Activated CD8-positive, alpha-beta T cell treated with anti-CD3 and anti-CD28 coated beads for 36 hours (primary cell): ENCODE measurements at regions not wholly inside any gene's neighbourhood (a gene's known extent, or its start where the extent isn't known, plus 50 kb on each side); places are given as distances from the start of the nearest gene placed in this dataset.

Experiments
- ATAC-seq: fragments of 200-7000 bp; cut with Tn5 transposase; one replicate; pipeline ENCODE4 v1.10.0; 2021; ENCODE audit warnings: mild to moderate bottlenecking, moderate library complexity
- CTCF ChIA-PET: fragments of 350-600 bp; sonication (Branson Sonifier 250); formaldehyde crosslinking; loops from one replicate; lab custom pipeline; 2021; ENCODE audit warnings: antibody characterized with exemption; lab: Charles Lee
- POLR2A ChIA-PET: fragments of 350-600 bp; sonication (Branson Sonifier 250); formaldehyde crosslinking; loops from one replicate; lab custom pipeline; 2021; ENCODE audit warnings: antibody characterized with exemption; lab: Charles Lee
- DNase-seq: peaks from one replicate; pipeline ENCODE4 v3.0.0-alpha.2; 2020
- H3K27ac Mint-ChIP-seq: one replicate; pipeline ENCODE4 v1.8.0; 2021; ENCODE audit warnings: mild to moderate bottlenecking, mixed read lengths
- H3K27me3 Mint-ChIP-seq: one replicate; pipeline ENCODE4 v1.8.0; 2021; ENCODE audit warnings: mixed read lengths
- H3K36me3 Mint-ChIP-seq: one replicate; pipeline ENCODE4 v1.8.0; 2021; ENCODE audit warnings: low read depth, mixed read lengths
- H3K4me1 Mint-ChIP-seq: one replicate; pipeline ENCODE4 v1.8.0; 2021; ENCODE audit warnings: low read depth, mixed read lengths
- H3K4me3 Mint-ChIP-seq: one replicate; pipeline ENCODE4 v1.8.0; 2021; ENCODE audit warnings: mild to moderate bottlenecking, moderate library complexity, mixed read lengths
- H3K9me3 Mint-ChIP-seq: one replicate; pipeline ENCODE4 v1.8.0; 2021; ENCODE audit warnings: mixed read lengths
- intact Hi-C: fragments of 100-400 bp; cut with micrococcal nuclease; formaldehyde crosslinking; loops from one replicate; pipeline ENCODE4 v1.10.0; 2022
- TF ChIP-seq, protein P1 (sequence below): fragments of 200-600 bp; IDR thresholded peaks from one replicate; pipeline ENCODE4 v1.8.0; 2022; ENCODE audit warnings: antibody characterized with exemption, mild to moderate bottlenecking

- TF ChIP-seq, protein P1, sequence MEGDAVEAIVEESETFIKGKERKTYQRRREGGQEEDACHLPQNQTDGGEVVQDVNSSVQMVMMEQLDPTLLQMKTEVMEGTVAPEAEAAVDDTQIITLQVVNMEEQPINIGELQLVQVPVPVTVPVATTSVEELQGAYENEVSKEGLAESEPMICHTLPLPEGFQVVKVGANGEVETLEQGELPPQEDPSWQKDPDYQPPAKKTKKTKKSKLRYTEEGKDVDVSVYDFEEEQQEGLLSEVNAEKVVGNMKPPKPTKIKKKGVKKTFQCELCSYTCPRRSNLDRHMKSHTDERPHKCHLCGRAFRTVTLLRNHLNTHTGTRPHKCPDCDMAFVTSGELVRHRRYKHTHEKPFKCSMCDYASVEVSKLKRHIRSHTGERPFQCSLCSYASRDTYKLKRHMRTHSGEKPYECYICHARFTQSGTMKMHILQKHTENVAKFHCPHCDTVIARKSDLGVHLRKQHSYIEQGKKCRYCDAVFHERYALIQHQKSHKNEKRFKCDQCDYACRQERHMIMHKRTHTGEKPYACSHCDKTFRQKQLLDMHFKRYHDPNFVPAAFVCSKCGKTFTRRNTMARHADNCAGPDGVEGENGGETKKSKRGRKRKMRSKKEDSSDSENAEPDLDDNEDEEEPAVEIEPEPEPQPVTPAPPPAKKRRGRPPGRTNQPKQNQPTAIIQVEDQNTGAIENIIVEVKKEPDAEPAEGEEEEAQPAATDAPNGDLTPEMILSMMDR, result no peak
Observed at GRCh38 chr2:167506395-167506794, 618.1 kb downstream of the XIRP2 start.

DNA sequence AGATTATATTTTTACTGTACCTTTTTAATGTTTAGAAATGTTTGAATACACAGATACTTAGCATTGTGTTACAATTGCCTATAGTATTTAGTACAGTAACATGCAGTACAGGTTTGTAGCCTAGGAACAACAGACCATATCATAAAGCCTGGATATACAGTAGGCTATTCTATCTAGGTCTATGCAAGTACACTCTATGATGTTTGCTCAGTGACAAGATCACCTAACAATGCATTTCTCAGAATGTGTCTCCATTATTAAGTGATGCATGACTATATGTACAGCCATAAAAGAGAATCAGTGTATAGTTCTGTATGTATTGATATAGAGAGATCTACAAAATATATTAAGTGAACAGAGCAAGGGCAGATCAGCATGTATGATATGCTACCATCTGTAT is 616.4 kb downstream of the XIRP2 start:
- ChIA-PET CTCF (no interaction called here), POLR2A (no interaction called here)
- Mint-ChIP-seq H3K27ac (no peak overlapping the region), H3K4me1 (no peaks in the 10 kb centered on the region), H3K27me3 (no peaks in the 10 kb centered on the region), H3K9me3 (no peaks in the 10 kb centered on the region), H3K4me3 (no peak overlapping the region), H3K36me3 (no peaks in the 10 kb centered on the region)
- intact Hi-C loops, result no loop called here
- TF ChIP-seq, protein P1, result no peak
- no peak for DNase-seq
- no peak for ATAC-seq

More at GRCh38 chr2:167506395-167506794, 618.1 kb downstream of the XIRP2 start:
- H3K36me3 Mint-ChIP-seq, result no peaks in the 10 kb centered on the region
- CTCF ChIA-PET, result no interaction called here
- POLR2A ChIA-PET, result no interaction called here
- no peaks in the 10 kb centered on the region for H3K9me3 Mint-ChIP-seq
- H3K4me1 Mint-ChIP-seq, result no peaks in the 10 kb centered on the region
- no peak overlapping the region for H3K27ac Mint-ChIP-seq
- intact Hi-C loops, result no loop called here
- no peak for ATAC-seq
- H3K27me3 Mint-ChIP-seq, result no peaks in the 10 kb centered on the region
- H3K4me3 Mint-ChIP-seq, result no peak overlapping the region
- DNase-seq, result no peak

DNA sequence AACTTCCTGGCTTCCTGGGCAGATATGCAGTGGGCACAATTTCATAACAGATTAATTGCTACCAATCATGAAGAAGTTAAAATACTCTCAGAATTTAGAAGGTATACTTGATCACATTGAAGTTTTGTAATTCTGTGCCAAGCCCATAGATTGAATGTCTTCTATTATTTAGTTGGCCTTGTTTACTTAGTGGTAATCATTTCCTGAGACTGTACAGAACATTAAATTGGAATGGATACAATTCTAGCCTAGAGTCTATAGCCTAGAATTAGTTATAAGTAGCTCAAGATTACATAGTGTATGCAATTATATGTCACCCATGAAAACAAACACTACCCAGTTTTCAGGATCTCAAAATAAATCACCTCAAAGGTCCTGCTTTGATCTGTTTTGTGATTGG is 615.8 kb downstream of the XIRP2 start:
- DNase-seq (no peak), ATAC-seq (no peak)
- ChIA-PET CTCF (no interaction called here), POLR2A (no interaction called here)
- no peak overlapping the region for H3K27ac Mint-ChIP-seq
- intact Hi-C loops, result no loop called here
- H3K4me1 Mint-ChIP-seq, result no peaks in the 10 kb centered on the region
- TF ChIP-seq, protein P1, result no peak
- H3K4me3 Mint-ChIP-seq, result no peak overlapping the region
- H3K9me3 Mint-ChIP-seq, result no peaks in the 10 kb centered on the region
- H3K27me3 Mint-ChIP-seq, result no peaks in the 10 kb centered on the region
- H3K36me3 Mint-ChIP-seq, result no peaks in the 10 kb centered on the region

- intact Hi-C loops, result no loop called here
- Mint-ChIP-seq H3K4me3 (no peak overlapping the region), H3K9me3 (no peaks in the 10 kb centered on the region), H3K36me3 (no peaks in the 10 kb centered on the region), H3K4me1 (no peaks in the 10 kb centered on the region), H3K27ac (no peak overlapping the region), H3K27me3 (no peaks in the 10 kb centered on the region)
- DNase-seq (no peak), ATAC-seq (no peak)
- POLR2A ChIA-PET, result no interaction called here
- TF ChIP-seq, protein P1, result no peak
- CTCF ChIA-PET, result no interaction called here
Observed at GRCh38 chr2:167501618-167502017, 613.3 kb downstream of the XIRP2 start.

- DNase-seq, result no peak
- H3K27me3 Mint-ChIP-seq, result no peaks in the 10 kb centered on the region
- no peaks in the 10 kb centered on the region for H3K9me3 Mint-ChIP-seq
- CTCF ChIA-PET, result no interaction called here
- H3K4me1 Mint-ChIP-seq, result no peaks in the 10 kb centered on the region
- TF ChIP-seq, protein P1, result no peak
- intact Hi-C loops, result no loop called here
- no peak overlapping the region for H3K4me3 Mint-ChIP-seq
- no peak for ATAC-seq
- no peak overlapping the region for H3K27ac Mint-ChIP-seq
- POLR2A ChIA-PET, result no interaction called here
- no peaks in the 10 kb centered on the region for H3K36me3 Mint-ChIP-seq
Observed at GRCh38 chr2:167493862-167494261, 605.6 kb downstream of the XIRP2 start.
